GM18499 (cell line): ENCODE measurements at regions not wholly inside any gene's neighbourhood (a gene's known extent, or its start where the extent isn't known, plus 50 kb on each side); places are given as distances from the start of the nearest gene placed in this dataset.

Experiments
- ATAC-seq: cut with Tn5 transposase; IDR thresholded peaks from one replicate; pipeline ENCODE4 v1.9.1; 2021; ENCODE audit warnings: moderate number of reproducible peaks; ENCODE audit not compliant: insufficient read depth, unreplicated experiment

GRCh38 chr7:88700725-88701124, 58.8 kb upstream of the ZNF804B start:
- peak; percentile 55 for ATAC-seq

- no peak for ATAC-seq
Measured at GRCh38 chr7:88694207-88694606, 65.3 kb upstream of the ZNF804B start.

- no peak for ATAC-seq
Measured at GRCh38 chr7:88693131-88693530, 66.4 kb upstream of the ZNF804B start.

- ATAC-seq, result no peak
Measured at GRCh38 chr7:88692493-88692892, 67.0 kb upstream of the ZNF804B start.

GRCh38 chr7:88689821-88690220, 69.7 kb upstream of the ZNF804B start:
- ATAC-seq, result no peak

- ATAC-seq, result no peak
Measured at GRCh38 chr7:88688222-88688621, 71.3 kb upstream of the ZNF804B start.

- no peak for ATAC-seq
Measured at GRCh38 chr7:88686468-88687229, 72.9 kb upstream of the ZNF804B start.

- ATAC-seq, result no peak
Measured at GRCh38 chr7:88681682-88682081, 77.8 kb upstream of the ZNF804B start.

- no peak for ATAC-seq
Measured at GRCh38 chr7:88670536-88670935, 89.0 kb upstream of the ZNF804B start.

GRCh38 chr7:88669913-88670312, 89.6 kb upstream of the ZNF804B start:
- no peak for ATAC-seq

- no peak for ATAC-seq
Measured at GRCh38 chr7:88668591-88668990, 90.9 kb upstream of the ZNF804B start.

- no peak for ATAC-seq
Measured at GRCh38 chr7:88666626-88667025, 92.9 kb upstream of the ZNF804B start.

- ATAC-seq, result no peak
Measured at GRCh38 chr7:88665892-88666514, 93.5 kb upstream of the ZNF804B start.

GRCh38 chr7:88664630-88665233, 94.8 kb upstream of the ZNF804B start:
- no peak for ATAC-seq

- ATAC-seq, result no peak
Measured at GRCh38 chr7:88661921-88662320, 97.6 kb upstream of the ZNF804B start.

- no peak for ATAC-seq
Measured at GRCh38 chr7:88647825-88648224, 111.7 kb upstream of the ZNF804B start.

- no peak for ATAC-seq
Measured at GRCh38 chr7:88638583-88638982, 120.9 kb upstream of the ZNF804B start.

GRCh38 chr7:88637795-88638194, 121.7 kb upstream of the ZNF804B start:
- ATAC-seq, result no peak

GRCh38 chr7:88635149-88635548, 124.4 kb upstream of the ZNF804B start:
- ATAC-seq, result no peak

- no peak for ATAC-seq
Measured at GRCh38 chr7:88629559-88629958, 129.9 kb upstream of the ZNF804B start.

- ATAC-seq, result peak; percentile 100
Measured at GRCh38 chr7:88628363-88629085, 131.0 kb upstream of the ZNF804B start.
